HG03521 (cell line): ENCODE measurements at regions not wholly inside any gene's neighbourhood (a gene's known extent, or its start where the extent isn't known, plus 50 kb on each side); places are given as distances from the start of the nearest gene placed in this dataset.
"Not testable (repeated sequence)": the region's sequence is repeated elsewhere in the genome, so short reads cannot be mapped to it uniquely, and the experiment has no call there.

Experiments used
- ATAC-seq: cut with Tn5 transposase; IDR thresholded peaks from one replicate; pipeline ENCODE4 v1.9.1; 2021; ENCODE audit warnings: mild to moderate bottlenecking, moderate library complexity; ENCODE audit not compliant: unreplicated experiment

DNA sequence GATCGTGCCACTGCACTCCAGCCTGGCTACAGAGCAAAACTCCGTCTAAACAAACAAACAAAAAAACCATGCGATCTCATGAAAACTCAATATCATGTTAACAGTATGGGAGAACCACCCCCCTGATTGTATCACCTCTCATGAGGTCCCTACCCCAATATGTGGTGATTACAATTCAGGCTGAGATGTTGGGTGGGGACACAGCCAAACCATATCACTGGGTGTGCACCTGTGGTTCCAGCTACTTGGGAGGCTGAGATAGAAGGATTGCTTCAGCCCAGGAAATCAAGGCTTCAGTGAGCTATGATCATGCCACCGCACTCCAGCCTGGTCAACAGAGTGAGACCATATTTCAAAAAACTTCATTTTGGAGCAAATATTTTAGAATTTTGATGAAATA is 1094.7 kb upstream of the CDH8 start:
- no peak for ATAC-seq

DNA sequence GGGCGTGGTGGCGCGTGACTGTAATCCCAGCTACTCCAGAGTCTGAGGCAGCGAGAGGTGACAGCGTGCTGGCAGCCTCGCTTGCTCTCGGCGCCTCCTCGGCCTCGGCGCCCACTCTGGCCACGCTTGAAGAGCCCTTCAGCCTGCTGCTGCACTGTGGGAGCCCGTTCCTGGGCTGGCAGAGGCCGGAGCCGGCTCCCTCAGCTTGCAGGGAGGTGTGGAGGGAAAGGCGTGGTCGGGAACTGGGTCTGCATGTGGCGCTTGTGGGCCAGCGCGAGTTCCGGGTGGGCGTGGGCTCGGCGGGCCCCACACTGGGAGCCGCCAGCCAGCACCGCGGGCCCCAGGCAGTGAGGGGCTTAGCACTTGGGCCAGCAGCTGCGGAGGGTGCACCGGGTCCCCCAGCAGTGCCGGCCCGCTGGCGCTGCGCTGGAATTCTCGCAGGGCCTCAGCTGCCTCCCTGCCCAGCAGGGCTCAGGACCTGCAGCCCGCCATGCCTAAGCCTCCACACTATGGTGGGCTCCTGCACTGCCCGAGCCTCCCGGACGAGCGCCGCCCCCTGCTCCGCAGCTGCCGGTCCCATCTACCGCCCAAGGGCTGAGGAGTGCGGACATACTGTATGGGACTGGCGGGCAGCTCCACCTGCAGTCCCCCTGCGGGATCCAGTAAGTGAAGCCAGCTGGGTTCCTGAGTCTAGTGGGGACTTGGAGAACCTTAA is 1093.3 kb upstream of the CDH8 start:
- no peak for ATAC-seq

DNA sequence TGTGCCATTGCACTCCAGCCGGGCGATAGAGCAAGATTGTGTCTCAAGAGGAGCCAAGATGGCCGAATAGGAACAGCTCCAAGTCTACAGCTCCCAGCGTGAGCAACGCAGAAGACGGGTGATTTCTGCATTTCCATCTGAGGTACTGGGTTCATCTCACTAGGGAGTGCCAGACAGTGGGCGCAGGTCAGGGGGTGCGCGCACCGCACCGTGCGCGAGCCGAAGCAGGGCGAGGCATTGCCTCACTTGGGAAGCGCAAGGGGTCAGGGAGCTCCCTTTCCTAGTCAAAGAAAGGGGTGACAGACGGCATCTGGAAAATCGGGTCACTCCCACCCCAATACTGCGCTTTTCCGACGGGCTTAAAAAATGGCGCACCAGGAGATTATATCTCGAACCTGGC is 1083.7 kb upstream of the CDH8 start:
- not testable (repeated sequence) for ATAC-seq

DNA sequence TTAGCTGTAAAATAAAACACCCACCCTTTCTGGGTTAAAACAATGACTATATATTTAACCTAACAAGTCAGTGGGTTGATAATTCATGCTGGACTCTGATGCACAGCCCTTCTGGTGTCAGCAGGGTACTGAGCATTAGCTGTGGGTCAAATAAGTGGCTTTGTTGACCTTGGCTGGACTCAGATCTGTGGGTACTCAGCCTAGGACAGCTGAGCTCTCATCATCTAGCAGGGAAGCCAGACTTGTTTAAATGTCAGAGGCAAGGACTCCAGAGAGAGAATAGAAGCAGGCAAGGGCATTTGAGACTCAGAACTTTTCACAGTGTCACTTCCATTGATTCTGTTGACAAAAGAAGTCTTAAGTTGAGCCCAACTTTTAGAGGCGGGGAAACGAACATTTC is 1063.8 kb upstream of the CDH8 start:
- ATAC-seq: no peak

DNA sequence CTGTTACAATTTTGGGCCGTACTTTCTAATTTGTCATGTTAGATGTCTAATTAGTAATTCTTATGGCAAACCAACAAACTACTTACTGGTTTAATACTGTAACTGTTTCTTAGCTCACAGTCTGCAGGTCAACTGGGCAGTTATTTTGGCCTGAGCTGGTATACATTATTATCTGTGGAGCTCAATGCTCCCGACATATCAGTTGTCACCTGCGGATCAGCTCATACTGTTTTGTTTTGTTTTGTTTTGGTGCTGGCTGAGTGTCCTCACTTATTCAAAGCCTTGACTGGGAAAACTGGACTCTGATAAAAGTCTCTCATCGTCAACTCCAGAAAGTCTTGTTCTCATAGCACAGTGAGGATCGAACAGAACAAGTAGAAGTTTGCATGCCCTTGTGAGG is 1060.6 kb upstream of the CDH8 start:
- no peak for ATAC-seq

DNA sequence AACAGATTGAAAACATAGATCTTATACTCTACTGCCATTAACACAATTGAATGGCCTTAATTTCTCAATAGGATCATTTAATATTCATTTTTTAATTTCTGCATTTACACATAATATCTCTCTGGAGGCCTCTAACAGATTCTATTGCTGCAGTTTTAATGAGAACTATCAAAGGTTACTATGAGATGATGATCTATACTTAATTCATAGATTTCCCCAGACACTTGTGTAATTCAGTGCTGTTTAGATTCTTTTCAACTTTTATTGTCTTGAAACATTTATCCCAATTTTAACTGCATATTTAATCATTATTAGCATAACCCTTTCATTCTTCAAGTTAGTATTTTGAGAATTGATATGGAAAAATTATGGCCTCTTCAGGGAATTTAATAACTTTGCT is 1056.5 kb upstream of the CDH8 start:
- no peak for ATAC-seq

DNA sequence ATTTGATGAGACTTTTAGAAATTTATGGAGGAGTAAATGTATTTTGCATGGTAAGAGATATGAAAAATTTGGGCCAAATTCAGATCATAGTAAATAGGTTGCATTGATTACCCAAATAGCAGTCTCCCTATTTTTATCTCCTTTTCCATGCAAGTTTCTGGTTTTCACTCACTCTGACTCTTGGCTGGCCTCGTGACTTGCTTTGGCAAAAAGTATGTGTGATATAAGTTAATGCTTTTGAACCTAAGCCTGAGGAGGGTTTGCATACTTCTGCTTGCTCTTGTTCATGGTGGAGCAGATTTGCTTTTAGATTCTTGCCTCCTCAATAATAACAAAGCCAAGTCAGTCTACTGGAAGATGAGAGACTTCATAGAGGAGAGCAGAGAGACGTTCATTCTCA is 1045.9 kb upstream of the CDH8 start:
- ATAC-seq: no peak

DNA sequence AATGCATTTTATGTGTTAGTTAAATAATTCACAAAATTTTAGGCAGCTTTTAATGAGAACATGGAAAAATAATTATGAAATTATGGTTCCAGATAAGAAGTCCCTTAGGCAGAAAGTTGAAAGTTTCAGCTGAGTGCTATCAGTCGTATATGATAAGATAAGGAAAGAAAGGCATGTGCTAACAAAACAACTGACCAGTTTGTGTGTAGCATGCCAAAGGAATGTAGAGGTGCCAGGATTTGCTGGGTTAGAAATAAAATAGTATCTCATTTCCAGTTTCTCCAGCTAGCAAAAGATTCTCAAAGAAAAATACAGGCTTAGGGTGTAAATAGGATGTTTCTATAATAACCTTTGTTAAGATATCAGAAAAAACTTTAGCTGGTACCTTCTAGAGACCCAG is 1044.5 kb upstream of the CDH8 start:
- ATAC-seq: no peak

DNA sequence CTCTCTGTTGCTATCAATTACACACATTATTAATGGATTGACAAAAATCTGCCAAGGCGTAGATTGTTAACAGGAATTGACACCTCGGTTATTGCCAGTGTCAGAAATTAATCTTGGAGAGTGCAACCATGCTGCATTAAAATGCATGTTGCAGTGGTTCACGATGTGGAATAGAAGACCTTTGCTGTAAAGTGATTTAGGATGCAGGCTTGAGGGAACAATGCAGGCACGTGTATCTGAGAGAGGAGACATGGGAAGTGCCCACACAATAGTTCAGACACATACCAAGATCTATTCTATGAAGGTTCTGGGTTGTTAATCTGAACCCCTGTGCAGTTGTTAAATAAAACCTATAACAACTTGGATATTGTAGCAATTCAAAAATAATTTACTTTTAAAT is 1032.8 kb upstream of the CDH8 start:
- no peak for ATAC-seq

DNA sequence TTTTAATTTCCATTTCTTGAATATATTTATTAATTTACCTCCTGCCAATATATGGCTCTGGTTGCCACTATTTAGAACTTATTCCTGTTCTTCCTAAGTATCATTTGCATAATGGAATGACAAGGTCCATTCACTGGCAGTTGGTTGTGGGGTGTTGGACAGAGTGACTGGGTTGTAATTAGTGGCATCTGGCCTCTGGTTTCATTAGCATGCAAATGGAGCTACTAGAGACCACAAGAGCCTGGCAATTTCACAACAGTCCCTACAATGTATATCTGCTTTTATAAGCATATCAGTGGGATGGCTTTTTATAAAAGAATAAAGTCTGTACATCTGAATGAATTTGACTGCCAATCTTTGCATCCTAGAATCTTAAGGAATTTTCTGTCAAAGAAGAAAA is 1030.9 kb upstream of the CDH8 start:
- no peak for ATAC-seq

DNA sequence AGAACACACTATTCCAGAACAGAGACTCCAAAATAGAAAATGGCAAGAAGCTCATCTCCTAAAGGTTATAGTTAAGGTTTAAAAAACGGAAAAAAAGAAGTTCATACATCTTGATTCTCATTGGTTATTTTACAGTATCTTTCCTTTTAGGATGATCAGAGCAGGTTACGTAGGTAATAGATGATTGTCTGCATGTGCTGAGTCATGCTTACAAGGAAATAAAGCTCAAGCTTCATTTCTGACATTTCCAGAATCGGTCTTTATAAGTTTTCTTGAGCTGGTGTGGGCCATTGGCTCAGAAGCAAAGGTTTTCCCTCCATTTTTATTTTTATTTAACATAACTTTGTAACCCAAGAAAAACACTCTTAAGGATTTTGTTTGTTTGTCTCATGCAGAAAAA is 1030.3 kb upstream of the CDH8 start:
- no peak for ATAC-seq

DNA sequence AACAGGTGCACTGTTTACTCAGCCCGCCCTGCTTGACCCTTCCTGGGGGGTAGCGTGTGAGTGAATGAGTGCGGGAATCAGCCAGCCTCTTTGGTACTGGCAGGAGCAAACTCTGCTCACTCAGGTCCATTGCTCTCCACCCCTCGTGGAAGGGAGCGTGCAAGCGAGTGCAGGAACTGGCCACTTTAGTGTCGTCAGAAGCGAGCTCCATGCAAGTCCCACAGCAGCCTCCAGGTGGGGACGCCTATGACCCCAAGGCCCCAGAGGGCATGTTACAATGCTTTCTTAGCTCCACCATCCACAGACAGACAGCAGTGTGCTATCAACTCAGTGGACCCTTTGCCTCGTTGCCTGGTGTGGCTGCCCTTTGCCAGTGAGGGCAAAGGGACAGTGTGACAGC is 1025.1 kb upstream of the CDH8 start:
- no peak for ATAC-seq

DNA sequence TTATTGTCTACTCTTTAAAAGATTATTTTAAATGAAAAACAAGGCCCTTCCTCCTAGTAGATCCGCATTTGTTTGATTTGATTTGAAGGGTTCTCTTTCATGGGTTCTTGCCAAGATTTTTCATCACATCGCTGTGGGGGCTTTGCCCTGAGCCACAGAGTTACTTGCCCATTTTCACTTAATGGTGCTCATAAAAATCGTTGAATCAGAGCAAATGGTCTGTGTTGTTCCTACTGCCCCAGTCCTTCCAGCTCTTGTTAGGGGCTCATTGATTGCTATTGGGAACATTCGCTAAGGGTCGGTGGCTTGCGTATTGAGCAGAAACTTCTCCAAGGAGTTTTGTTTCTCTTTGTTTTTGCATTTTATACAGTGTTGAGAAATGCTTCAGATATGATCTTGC is 1023.4 kb upstream of the CDH8 start:
- ATAC-seq: no peak

DNA sequence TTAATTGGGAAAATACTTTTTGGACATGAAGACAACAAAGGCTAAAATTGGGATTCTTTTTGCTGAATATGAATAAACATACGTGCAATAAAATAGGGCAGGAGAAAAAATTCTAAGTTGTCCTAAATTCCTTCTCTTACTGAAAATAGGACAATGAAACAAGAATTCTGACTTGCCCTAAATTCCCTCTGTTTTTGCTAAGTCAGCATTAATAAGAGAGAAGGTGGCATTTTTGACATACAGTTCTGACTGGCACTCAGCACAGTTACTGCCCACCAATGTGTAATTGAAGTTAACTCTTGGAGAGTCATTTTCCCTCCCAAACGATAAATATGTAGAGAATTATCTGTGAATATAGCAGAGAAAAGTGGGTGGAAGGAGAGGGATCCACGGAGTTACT is 1021.1 kb upstream of the CDH8 start:
- ATAC-seq: no peak

DNA sequence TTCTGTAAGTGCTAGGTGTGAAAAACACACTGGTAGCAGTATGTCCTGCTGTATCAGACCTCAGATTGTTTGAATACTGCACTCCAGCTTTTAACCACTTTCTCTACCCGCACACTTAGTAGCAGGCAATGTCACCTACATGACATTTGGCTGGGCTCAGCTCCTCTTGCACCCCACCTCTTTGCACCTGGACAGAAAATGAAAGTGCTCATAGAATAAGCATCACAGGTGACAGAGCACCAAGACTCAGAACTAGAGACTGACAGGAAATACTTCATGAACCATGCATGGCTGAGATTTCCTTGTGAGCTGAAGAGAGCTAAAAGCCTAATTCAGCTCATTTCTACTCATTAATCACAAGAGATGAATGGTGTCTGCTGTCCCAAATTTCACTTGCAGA is 1014.2 kb upstream of the CDH8 start:
- ATAC-seq: no peak

DNA sequence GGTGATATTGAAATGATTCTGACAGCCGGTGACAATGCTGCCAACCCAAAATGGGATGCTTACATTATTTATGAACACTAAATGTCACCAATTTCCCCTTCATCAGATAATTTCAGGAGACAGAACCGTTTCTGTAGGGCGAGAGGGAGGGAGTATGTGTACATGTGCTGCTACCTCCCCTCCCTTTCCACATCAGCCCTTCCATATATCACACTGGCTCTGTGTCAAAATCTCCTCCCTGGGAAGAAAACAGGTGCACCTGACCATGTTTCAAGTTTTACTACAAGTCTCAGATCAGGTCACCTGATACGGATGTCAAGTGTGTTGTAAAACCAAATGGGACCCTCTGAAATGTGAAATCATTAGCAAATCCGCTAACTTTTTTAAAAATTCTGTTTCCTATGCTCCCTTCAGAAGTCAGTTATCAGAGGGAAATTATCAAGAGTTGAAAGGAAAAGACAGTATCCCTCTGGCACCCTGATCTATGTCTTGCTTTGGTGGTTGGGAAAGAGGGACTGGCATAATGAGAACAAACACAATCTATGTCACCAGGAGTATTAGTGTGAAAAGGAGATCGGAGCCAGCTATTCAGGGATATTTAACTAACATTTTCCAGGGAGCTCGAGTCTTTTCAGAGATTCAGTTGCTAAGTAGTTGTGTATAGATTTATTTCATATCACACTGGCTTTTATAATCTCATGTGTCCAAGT is 1002.3 kb upstream of the CDH8 start:
- no peak for ATAC-seq

DNA sequence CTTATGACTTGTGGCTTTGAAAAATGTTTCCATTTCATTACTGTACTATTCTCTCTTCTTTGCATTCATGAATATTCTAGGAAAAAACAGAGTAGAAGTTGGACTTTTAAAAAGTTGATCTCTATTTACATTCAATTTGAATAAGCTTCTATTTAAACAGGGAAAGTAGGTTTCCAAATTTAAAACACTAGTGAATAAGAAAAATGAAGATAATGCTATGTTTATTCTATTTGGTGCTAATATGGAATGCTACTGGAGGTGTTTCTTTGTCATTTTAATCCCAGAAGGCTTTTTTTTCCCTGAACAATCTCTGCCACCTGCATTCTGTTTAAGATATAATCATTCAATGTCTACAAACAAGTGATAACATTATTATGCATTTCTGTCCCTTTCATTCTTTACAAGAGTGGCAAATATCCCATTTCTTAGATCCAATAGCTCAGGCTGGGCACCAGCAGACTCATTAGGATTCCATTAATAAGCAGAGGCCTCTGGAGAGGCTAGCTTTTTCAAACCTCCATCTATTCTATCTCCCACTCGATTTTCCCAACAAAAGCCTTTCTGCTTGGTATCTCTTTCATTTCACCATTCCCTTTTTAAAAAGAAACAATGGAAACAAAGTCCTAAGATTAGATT is 1001.6 kb upstream of the CDH8 start:
- no peak for ATAC-seq

DNA sequence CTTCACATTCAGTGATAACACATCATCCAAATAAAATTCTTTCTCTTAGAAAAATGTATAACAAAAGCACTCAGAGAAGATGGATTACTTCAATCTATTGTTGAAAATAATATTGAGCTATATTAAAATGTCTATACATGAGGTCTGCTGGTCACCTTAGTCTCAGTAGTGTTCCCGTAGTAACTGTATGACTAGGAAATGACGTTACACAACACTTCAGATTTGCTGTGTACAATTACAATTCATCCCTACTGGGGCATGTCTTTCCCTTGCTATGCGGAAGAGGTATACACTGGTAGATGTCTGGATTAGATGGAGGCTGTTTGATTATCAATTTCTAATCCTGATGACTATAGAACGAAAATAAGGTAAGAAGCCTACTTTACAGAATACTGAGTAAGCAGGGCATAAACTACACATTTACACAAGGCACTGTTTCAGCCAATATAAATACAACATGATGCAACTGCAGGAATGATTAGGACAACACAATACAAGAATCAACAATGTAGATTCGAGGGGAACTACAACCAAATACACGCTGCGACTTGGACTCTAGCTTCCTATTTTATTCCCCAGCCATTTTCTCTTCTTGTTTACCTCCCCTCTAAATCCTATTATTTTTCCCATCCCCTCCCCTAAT is 982.5 kb upstream of the CDH8 start:
- ATAC-seq: no peak

DNA sequence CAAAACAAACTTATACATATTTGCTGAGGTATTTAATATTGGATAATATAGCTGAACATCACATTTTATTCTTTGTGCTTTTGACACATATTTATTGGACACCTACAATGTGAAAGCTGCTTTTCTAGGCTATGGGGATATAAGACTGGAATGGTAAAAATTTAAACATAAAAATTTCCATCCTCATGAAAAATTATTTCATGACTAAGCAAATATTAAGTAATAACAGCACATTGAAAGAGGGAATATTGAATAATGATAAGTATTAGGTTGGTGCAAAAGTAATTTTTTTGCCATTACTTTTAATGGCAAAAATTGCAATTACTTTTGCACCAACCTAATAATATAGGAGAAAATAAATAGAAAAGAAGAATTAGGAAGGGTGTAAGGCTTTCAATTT is 972.5 kb upstream of the CDH8 start:
- ATAC-seq: no peak

DNA sequence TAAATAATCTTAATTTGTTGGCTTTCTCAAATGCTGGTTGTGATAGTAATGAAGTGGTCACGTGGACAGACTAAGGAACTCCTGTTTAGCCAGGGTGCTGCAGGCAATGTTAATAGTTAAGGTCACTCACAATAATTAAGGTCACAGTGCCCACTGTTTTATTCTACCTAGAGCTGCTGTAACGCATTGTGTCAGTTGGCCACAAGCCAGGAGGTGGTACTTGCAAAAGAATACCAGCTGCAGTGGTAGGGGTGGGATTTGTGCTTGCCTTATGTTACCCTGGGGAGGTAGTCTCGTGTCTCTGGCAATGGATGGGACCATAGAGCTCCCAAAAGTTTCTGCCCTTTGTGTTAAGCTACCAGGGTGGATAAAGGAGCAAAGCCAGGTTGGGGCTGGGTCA is 969.1 kb upstream of the CDH8 start:
- ATAC-seq: no peak

DNA sequence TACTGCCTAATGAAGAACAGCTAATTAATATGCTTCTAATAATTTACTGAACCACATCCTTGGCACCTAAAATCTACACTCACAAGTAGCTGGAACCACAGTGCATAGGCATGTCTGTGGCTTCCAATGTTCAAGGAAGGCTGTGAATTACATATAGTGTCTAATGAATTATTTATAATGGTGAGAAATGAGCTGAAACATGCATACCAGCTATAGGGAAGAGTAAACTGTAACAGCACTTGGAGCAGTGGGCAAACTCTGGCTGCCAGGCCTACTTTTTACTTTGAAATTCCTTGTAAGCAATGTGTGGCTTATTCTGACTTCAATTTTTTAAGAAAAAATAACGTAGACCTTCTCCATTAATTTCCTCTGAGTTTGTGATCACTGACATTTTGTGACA is 953.2 kb upstream of the CDH8 start:
- ATAC-seq: no peak

DNA sequence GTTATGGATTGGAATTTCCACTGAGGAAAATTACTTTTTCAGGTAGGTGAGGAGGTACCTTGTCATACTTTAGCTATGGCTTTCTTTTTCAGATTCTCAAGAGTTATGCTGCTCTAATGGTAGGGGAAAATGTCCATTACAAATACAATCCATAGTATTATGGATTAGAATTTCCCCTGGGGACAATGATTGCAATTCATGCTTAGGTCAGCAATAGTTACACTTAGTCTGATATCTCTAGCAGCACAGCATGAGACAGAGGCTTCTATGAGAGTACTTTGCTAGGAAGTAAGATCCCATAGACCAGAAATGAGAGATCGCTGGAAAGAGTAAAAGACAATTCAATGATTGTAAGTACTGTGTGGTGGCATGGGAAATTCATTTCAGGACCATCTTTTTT is 949.5 kb upstream of the CDH8 start:
- no peak for ATAC-seq
